K562 (cell line): ENCODE measurements at regions not wholly inside any gene's neighbourhood (a gene's known extent, or its start where the extent isn't known, plus 50 kb on each side); places are given as distances from the start of the nearest gene placed in this dataset.

ENCODE experiments used
- ATAC-seq: fragments of 200-7000 bp; cut with Tn5 transposase; 3 replicates; pipeline ENCODE4 v1.9.1; 2020; ENCODE audit warnings: moderate library complexity
- BruUV-seq: library from RNA; stranded (reverse); fragments of 400-500 nt; replicated peaks from 2 replicates; lab custom pipeline; 2021; lab: Mats Ljungman, UMichigan
- CTCF ChIA-PET: fragments of 300-600 bp; formaldehyde crosslinking; extraction: SDS; loops from one replicate; lab custom pipeline; 2021; ENCODE audit warnings: low intra/inter-chr PET ratio; lab: Yijun Ruan, JAX
- POLR2A ChIA-PET: fragments of 300-600, 350-650 bp; sonication (Branson Sonifier 250); formaldehyde crosslinking; extraction: SDS; loops from one replicate; lab custom pipeline; 2021; ENCODE audit warnings: antibody characterized with exemption, inconsistent platforms; lab: Yijun Ruan, JAX
- DNase-seq, 4 experiments: peaks; one replicate each; pipeline versions ENCODE4 v3.0.0 to v3.0.0-alpha.2; 2011 to 2018; ENCODE audit warnings: low spot score in 3 of 4, mixed read lengths in 3 of 4; ENCODE audit errors: extremely low read depth in 1 of 4
- FAIRE-seq: peaks from 2 replicates; lab custom pipeline; 2011; peaks lifted over from hg19 to GRCh38; lab: Jason Lieb, UNC
- H2AFZ ChIP-seq: 2 replicates; pipeline ENCODE4 v1.6.0; 2011; ENCODE audit warnings: low read depth, low read length, control low read depth, inconsistent platforms
- H3K27ac ChIP-seq: fragments of 200-600 bp; 3 replicates; pipeline ENCODE4 v1.8.0; 2011; ENCODE audit warnings: low read depth, mild to moderate bottlenecking, control low read depth, inconsistent platforms, low read length, moderate library complexity, mixed read lengths; ENCODE audit errors: extremely low read depth
- H3K27me3 ChIP-seq, 2 experiments: fragments of 300-600 bp in 1 of 2; 2 replicates in 1 of 2; 3 replicates in 1 of 2; pipeline versions ENCODE4 v1.6.0 to v1.8.0; 2011; ENCODE audit warnings: inconsistent platforms in 2 of 2, low read length in 2 of 2, mild to moderate bottlenecking in 1 of 2, mixed read lengths in 1 of 2, moderate library complexity in 1 of 2; ENCODE audit not compliant: control insufficient read depth in 2 of 2, insufficient read depth in 2 of 2
- H3K36me3 ChIP-seq: fragments of 300-600 bp; 3 replicates; pipeline ENCODE4 v1.8.0; 2011; ENCODE audit warnings: mild to moderate bottlenecking, low read length, inconsistent platforms; ENCODE audit not compliant: control insufficient read depth, insufficient read depth
- H3K4me1 ChIP-seq, 2 experiments: fragments of 200-600 bp in 1 of 2; replicated peaks in 1 of 2; 2 replicates in 1 of 2; 3 replicates in 1 of 2; pipeline versions ENCODE4 v1.5.1 to v1.8.0; 2011; ENCODE audit warnings: inconsistent platforms in 2 of 2, low read length in 2 of 2, mild to moderate bottlenecking in 1 of 2, mixed read lengths in 1 of 2, moderate library complexity in 1 of 2; ENCODE audit not compliant: control insufficient read depth in 2 of 2, insufficient read depth in 2 of 2
- H3K4me2 ChIP-seq: 2 replicates; pipeline ENCODE4 v1.6.1; 2011; ENCODE audit warnings: low read length, control low read depth, inconsistent platforms, mixed read lengths; ENCODE audit not compliant: insufficient read depth
- H3K4me3 ChIP-seq: fragments of 200-600 bp; sonication (generic), shearing (Covaris generic); 2 replicates; pipeline ENCODE4 v1.5.1; 2016; ENCODE audit warnings: control low read depth, inconsistent platforms
- H3K79me2 ChIP-seq: fragments of 200-600 bp; 3 replicates; pipeline ENCODE4 v1.8.0; 2011; ENCODE audit warnings: low read length, inconsistent platforms; ENCODE audit not compliant: control insufficient read depth, insufficient read depth
- H3K9ac ChIP-seq, 2 experiments: 2 replicates each; pipeline versions ENCODE4 v1.6.0 to v1.6.1; 2011; ENCODE audit warnings: low read depth in 2 of 2, low read length in 2 of 2, control low read depth in 1 of 2, inconsistent platforms in 1 of 2, mild to moderate bottlenecking in 1 of 2, mixed read lengths in 1 of 2; ENCODE audit not compliant: insufficient read depth in 1 of 2
- H3K9me1 ChIP-seq: one replicate; pipeline ENCODE4 v1.6.0; 2011; ENCODE audit warnings: inconsistent platforms, mild to moderate bottlenecking, low read length, moderate library complexity; ENCODE audit not compliant: control insufficient read depth, insufficient read depth
- H3K9me3 ChIP-seq: replicated peaks from 2 replicates; pipeline ENCODE4 v1.5.1; 2011; ENCODE audit warnings: low read depth, low read length, inconsistent platforms; ENCODE audit not compliant: control insufficient read depth, insufficient read depth
- H4K20me1 ChIP-seq: replicated peaks from 2 replicates; pipeline ENCODE4 v1.6.1; 2011; ENCODE audit warnings: low read length, inconsistent platforms, mixed read lengths; ENCODE audit not compliant: control insufficient read depth, insufficient read depth
- CHCHD3 ChIP-seq: fragments of 250-450 bp; sonication (Bioruptor Pico); IDR thresholded peaks from 2 replicates; pipeline ENCODE4 v2.1.2; 2022; ENCODE audit warnings: mild to moderate bottlenecking
- DDX20 ChIP-seq: fragments of 450-650 bp; IDR thresholded peaks from 2 replicates; pipeline ENCODE4 v1.6.1; 2016; ENCODE audit warnings: missing genetic modification characterization, low read depth, mild to moderate bottlenecking, missing compliant biosample characterization, moderate library complexity
- ELF2 ChIP-seq: fragments of 250-450 bp; sonication (Bioruptor Pico); IDR thresholded peaks from 2 replicates; pipeline ENCODE4 v1.5.0; 2021; ENCODE audit warnings: mild to moderate bottlenecking
- SNIP1 ChIP-seq: fragments of 450-650 bp; IDR thresholded peaks from 2 replicates; pipeline ENCODE4 v1.7.1; 2017; ENCODE audit warnings: low read depth, mild to moderate bottlenecking
- XRCC4 ChIP-seq: IDR thresholded peaks from one replicate; pipeline ENCODE4 v1.6.1; 2011; ENCODE audit not compliant: insufficient read depth, insufficient read length; ENCODE audit errors: extremely low read depth
- WGBS: fragments of 100-300 bp; shearing (Covaris generic); methylation state at CpG from one replicate; pipeline ENCODE4 v1.1.6; 2016; ENCODE audit warnings: low coverage, mixed read lengths; ENCODE audit not compliant: insufficient coverage; ENCODE audit errors: missing lambda C conversion rate; 5-methylcytosine and 5-hydroxymethylcytosine counted together
- in situ Hi-C: fragments of 300-500 bp; cut with MboI; formaldehyde crosslinking; loops from 4 replicates; pipeline ENCODE4 v1.15.0; 2018; ENCODE audit warnings: inconsistent platforms, mixed read lengths
- intact Hi-C: fragments of 100-400 bp; cut with micrococcal nuclease; formaldehyde crosslinking; loops from 2 replicates; pipeline ENCODE4 v1.14.2; 2022

DNA sequence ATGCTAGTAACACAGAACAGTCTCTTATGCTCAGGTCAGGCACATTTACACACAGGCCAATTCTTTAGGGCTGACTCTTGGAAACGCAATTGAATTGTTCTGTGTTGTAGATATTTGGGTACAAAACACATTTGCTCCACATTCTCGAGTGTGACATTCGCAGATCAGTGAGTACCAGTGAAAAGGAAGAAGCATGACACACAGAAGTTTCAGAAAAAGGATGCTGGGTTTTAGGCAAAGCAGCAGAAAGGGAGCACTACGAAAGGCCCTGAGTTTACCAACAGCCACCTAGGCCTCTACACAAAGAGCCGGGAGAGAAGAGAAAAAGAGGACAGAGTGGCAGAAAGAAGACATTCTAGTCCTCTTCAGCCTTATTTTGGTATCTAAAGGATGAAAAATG, 254.4 kb upstream of the BTG1 start:
- no peak overlapping the region for H3K9ac ChIP-seq
- H3K4me1 ChIP-seq: peaks cover 0 to 37% of the 10 kb centered on the region in 2 experiments; a peak in 4 of 5 replicates
- H3K27ac ChIP-seq: no peak overlapping the region
- 82% methylated on average over 5 of the region's 5 CpGs for WGBS
- H2AFZ ChIP-seq: no peak overlapping the region
- no peaks in the 10 kb centered on the region; the same call in 1 of the 2 replicates for H3K9me3 ChIP-seq
- no peak overlapping the region for H3K4me2 ChIP-seq
- ChIA-PET POLR2A (interaction anchor here (0.8 to 1.2 kb wide), 3 partner anchors 37 to 254 kb away, joined by 3 to 4 read pairs (median 3); partner anchors contain the start of gene BTG1), CTCF (no interaction called here)
- no peak overlapping the region for H3K4me3 ChIP-seq
- BruUV-seq: no TSS peak
- FAIRE-seq: no peak
- H3K9me1 ChIP-seq: no peaks in the 10 kb centered on the region
- no peaks in the 10 kb centered on the region for H3K79me2 ChIP-seq
- in situ Hi-C loops (no loop called here), intact Hi-C loops (loop anchor here (5.0 to 10.0 kb wide), 5 partner anchors 58 to 1015 kb away; no protein-coding TSS in a partner anchor)
- H3K27me3 ChIP-seq: no peaks in the 10 kb centered on the region
- no peaks in the 10 kb centered on the region for H4K20me1 ChIP-seq
- TF ChIP-seq XRCC4 (no peak), SNIP1 (no peak), ELF2 (CRISPR knock-in tag) (no peak), DDX20 (tag) (no peak), CHCHD3 (CRISPR knock-in tag) (no peak)
- ATAC-seq: no peak
- DNase-seq: no peak
- H3K36me3 ChIP-seq: no peaks in the 10 kb centered on the region
